ENCODE measurements at regions not wholly inside any gene's neighbourhood (a gene's known extent, or its start where the extent isn't known, plus 50 kb on each side); places are given as distances from the start of the nearest gene placed in this dataset.

GRCh38 chr7:45455662-45456061 is 118.5 kb upstream of the ADCY1 start:
- Histone ChIP-seq H3K36me3 (ENCODE audit: control insufficient read depth in 1 of 2, insufficient read depth in 2 of 2, low read length in 2 of 2) (no peaks in the 10 kb centered on the region), H3K27ac (ENCODE audit: low read depth, low read length) (no peak overlapping the region), H4K20me1 (ENCODE audit: insufficient read depth) (no peaks in the 10 kb centered on the region), H3K27me3 (ENCODE audit: insufficient read depth, low read length) (peaks cover 68% of the 10 kb centered on the region), H3K9me2 (ENCODE audit: insufficient read depth) (no peaks in the 10 kb centered on the region), H2AFZ (ENCODE audit: low read depth, low read length, poor library complexity, severe bottlenecking) (no peak overlapping the region), H3K4me1 (ENCODE audit: control insufficient read depth in 1 of 2, insufficient read depth in 2 of 2, low read length in 2 of 2) (no peaks in the 10 kb centered on the region), H3K9ac (ENCODE audit: low read length) (no peak overlapping the region), H3K4me3 (replicated peaks in 1 of 2; ENCODE audit: low read depth in 1 of 2, low read length in 2 of 2) (no peak overlapping the region), H3K9me3 (ENCODE audit: control insufficient read depth in 1 of 2, insufficient read depth in 1 of 2, low read depth in 1 of 2, low read length in 2 of 2) (no peaks in the 10 kb centered on the region), H3K4me2 (ENCODE audit: low read length) (no peak overlapping the region), H3K79me2 (ENCODE audit: insufficient read depth, low read length) (no peaks in the 10 kb centered on the region)
- no TSS peak for BruUV-seq (replicated peaks)
- ChIA-PET CTCF (no interaction called here), RAD21 (ENCODE audit: low non-redundant PET in 1 of 2, low total read pairs in 2 of 2, uncharacterized antibody in 2 of 2, unreplicated experiment in 2 of 2) (no interaction called here), POLR2A (interaction anchor here (1.0 kb wide), 1 partner anchor 61 kb away, joined by 3 read pairs; no protein-coding TSS in a partner anchor)
- ATAC-seq (no peak; the same call in 1 of the 2 replicates), DNase-seq (ENCODE audit: low read depth, low spot score) (no peak)
- TF ChIP-seq YY1 (IDR thresholded peaks at IDR 0.05; ENCODE audit: extremely low read depth, insufficient replicate concordance, low read depth, low read length): no peak
- TF ChIP-seq JUND (IDR thresholded peaks at IDR 0.05): no peak
- TF ChIP-seq REST (IDR thresholded peaks at IDR 0.05; ENCODE audit: low read depth): no peak
- no peak for TF ChIP-seq ZFX (IDR thresholded peaks at IDR 0.05)
- no peak for TF ChIP-seq EZH2phosphoT487 (IDR thresholded peaks at IDR 0.05; ENCODE audit: borderline replicate concordance)
- TF ChIP-seq ZBTB33 (IDR thresholded peaks at IDR 0.05; ENCODE audit: extremely low read depth, insufficient replicate concordance, low read length): no peak
- no peak for TF ChIP-seq EGR1 (IDR thresholded peaks at IDR 0.05; ENCODE audit: low read depth)
- TF ChIP-seq ZNF274 (IDR thresholded peaks at IDR 0.05; ENCODE audit: low read depth, low read length): no peak
- no peak for TF ChIP-seq SIN3A (IDR thresholded peaks at IDR 0.05; ENCODE audit: low read depth)
- no peak for TF ChIP-seq CBX3 (IDR thresholded peaks at IDR 0.05; ENCODE audit: low read depth)
- TF ChIP-seq RAD21 (IDR thresholded peaks at IDR 0.05; ENCODE audit: low read depth): no peak
- TF ChIP-seq CEBPB (IDR thresholded peaks at IDR 0.05; ENCODE audit: low read depth): no peak
- no peak for TF ChIP-seq POLR2AphosphoS5 (IDR thresholded peaks at IDR 0.05; ENCODE audit: low read depth, low read length)
- no peak for TF ChIP-seq CTCF (IDR thresholded peaks at IDR 0.05 in 2 of 3, conservative IDR thresholded peaks at IDR 0.05 in 1 of 3; ENCODE audit: borderline replicate concordance in 1 of 3, insufficient read depth in 1 of 3, low read depth in 2 of 3, low read length in 2 of 3)
- TF ChIP-seq ELF1 (IDR thresholded peaks at IDR 0.05; ENCODE audit: borderline replicate concordance, low read depth): no peak
- no peak for TF ChIP-seq POLR2A (IDR thresholded peaks at IDR 0.05; ENCODE audit: borderline replicate concordance, extremely low read depth, insufficient read depth, insufficient read length)
- no peak for TF ChIP-seq TCF7L2 (IDR thresholded peaks at IDR 0.05; ENCODE audit: borderline replicate concordance, extremely low read depth, insufficient read depth, insufficient read length)
- TF ChIP-seq ATF3 (IDR thresholded peaks at IDR 0.05): no peak
- no peak for TF ChIP-seq EZH2 (IDR thresholded peaks at IDR 0.05)
- intact Hi-C loops (cut with micrococcal nuclease): no loop called here

Measured in HCT116 (cell line).